Naive thymus-derived CD4-positive, alpha-beta T cell (primary cell): ENCODE measurements at regions not wholly inside any gene's neighbourhood (a gene's known extent, or its start where the extent isn't known, plus 50 kb on each side); places are given as distances from the start of the nearest gene placed in this dataset.
"Not testable (repeated sequence)": the region's sequence is repeated elsewhere in the genome, so short reads cannot be mapped to it uniquely, and the experiment has no call there.

Experiments used
- ATAC-seq: fragments of 150-1000 bp; cut with Tn5 transposase; 2 replicates; pipeline ENCODE4 v1.10.0; 2021; ENCODE audit warnings: mild to moderate bottlenecking, moderate library complexity
- CTCF ChIA-PET: fragments of 350-600 bp; sonication (Branson Sonifier 250); formaldehyde crosslinking; loops from one replicate; lab custom pipeline; 2021; ENCODE audit warnings: antibody characterized with exemption; lab: Charles Lee
- POLR2A ChIA-PET: fragments of 350-600 bp; sonication (Branson Sonifier 250); formaldehyde crosslinking; loops from one replicate; lab custom pipeline; 2021; ENCODE audit warnings: antibody characterized with exemption, inconsistent platforms; lab: Charles Lee
- DNase-seq, 9 donors: peaks; one replicate each; pipeline versions ENCODE4 v3.0.0 to v3.0.0-alpha.2; 2020 to 2022; ENCODE audit warnings: mixed read lengths in 1 of 9
- H3K27ac ChIP-seq: one replicate; pipeline ENCODE4 v1.7.0; 2013; ENCODE audit warnings: mild to moderate bottlenecking, low read depth, low read length, moderate library complexity
- H3K27me3 ChIP-seq, 2 donors: one replicate each; pipeline ENCODE4 v1.7.0; 2013; ENCODE audit warnings: low read length in 2 of 2, mild to moderate bottlenecking in 2 of 2, moderate library complexity in 2 of 2; ENCODE audit not compliant: control insufficient read depth in 2 of 2, insufficient read depth in 2 of 2
- H3K36me3 ChIP-seq, 3 experiments: 1 replicate in 2 of 3; 2 replicates in 1 of 3; pipeline ENCODE4 v1.7.0; 2013; ENCODE audit warnings: low read length in 3 of 3, mild to moderate bottlenecking in 3 of 3, moderate library complexity in 1 of 3; ENCODE audit not compliant: insufficient read depth in 3 of 3, control insufficient read depth in 2 of 3
- H3K4me1 ChIP-seq, 2 donors: one replicate each; pipeline ENCODE4 v1.7.0; 2013; ENCODE audit warnings: low read length in 2 of 2, mild to moderate bottlenecking in 2 of 2, moderate library complexity in 1 of 2; ENCODE audit not compliant: control insufficient read depth in 2 of 2, insufficient read depth in 2 of 2
- H3K4me3 ChIP-seq: 2 replicates; pipeline ENCODE4 v1.7.0; 2013; ENCODE audit warnings: mild to moderate bottlenecking, low read length
- H3K9me3 ChIP-seq, 3 experiments: 1 replicate in 2 of 3; 2 replicates in 1 of 3; pipeline ENCODE4 v1.7.0; 2013; ENCODE audit warnings: low read length in 3 of 3; ENCODE audit not compliant: control insufficient read depth in 2 of 3
- H3K27ac Mint-ChIP-seq, 9 donors: one replicate each; pipeline ENCODE4 v1.8.0; 2020 to 2022; ENCODE audit warnings: mixed read lengths in 9 of 9, mild to moderate bottlenecking in 8 of 9, moderate library complexity in 5 of 9, inconsistent platforms in 2 of 9
- H3K27me3 Mint-ChIP-seq, 5 donors: one replicate each; pipeline ENCODE4 v1.8.0; 2021 to 2022; ENCODE audit warnings: mixed read lengths in 5 of 5, mild to moderate bottlenecking in 1 of 5
- H3K36me3 Mint-ChIP-seq, 5 donors: one replicate each; pipeline ENCODE4 v1.8.0; 2020 to 2022; ENCODE audit warnings: mixed read lengths in 5 of 5, mild to moderate bottlenecking in 3 of 5, inconsistent platforms in 1 of 5
- H3K4me1 Mint-ChIP-seq, 7 donors: one replicate each; pipeline ENCODE4 v1.8.0; 2020 to 2022; ENCODE audit warnings: mixed read lengths in 7 of 7, mild to moderate bottlenecking in 3 of 7, inconsistent platforms in 1 of 7
- H3K4me3 Mint-ChIP-seq, 10 donors: one replicate each; pipeline ENCODE4 v1.8.0; 2020 to 2022; ENCODE audit warnings: mild to moderate bottlenecking in 10 of 10, mixed read lengths in 10 of 10, moderate library complexity in 6 of 10, inconsistent platforms in 2 of 10
- H3K9me3 Mint-ChIP-seq, 11 donors: one replicate each; pipeline ENCODE4 v1.8.0; 2020 to 2022; ENCODE audit warnings: mixed read lengths in 11 of 11, mild to moderate bottlenecking in 4 of 11, inconsistent platforms in 1 of 11, moderate library complexity in 1 of 11
- intact Hi-C, 2 donors: fragments of 100-400 bp; cut with micrococcal nuclease; formaldehyde crosslinking; loops; one replicate each; pipeline ENCODE4 v1.15.1; 2023

DNA sequence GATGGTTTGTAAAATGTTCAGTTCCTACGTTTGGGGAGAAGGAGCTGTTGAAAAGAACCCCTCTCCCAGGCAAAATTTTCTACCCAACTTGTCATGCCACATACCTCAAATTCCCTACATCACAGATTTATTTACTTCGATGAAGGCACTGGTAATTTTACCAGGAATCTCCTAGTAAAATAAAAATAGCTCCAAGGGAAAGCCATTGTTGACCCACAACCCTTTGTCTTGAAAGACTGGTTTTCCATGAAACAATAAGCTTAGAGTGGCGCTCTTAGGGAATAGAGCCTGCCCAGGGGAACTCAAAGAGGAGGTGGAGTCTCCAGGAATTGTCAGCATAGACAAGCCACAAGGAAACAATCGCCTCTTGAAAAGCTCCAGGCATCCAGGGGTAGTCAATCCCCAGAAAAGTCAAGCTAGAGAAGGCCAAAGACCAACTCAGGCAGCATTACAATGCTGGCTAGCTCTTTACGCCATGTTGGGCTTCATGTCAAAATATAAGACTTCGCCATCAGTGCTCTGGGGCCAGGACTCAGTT is 99.2 kb upstream of the RREB1 start:
- Histone ChIP-seq H3K27me3 (no peaks in the 10 kb centered on the region), H3K4me1 (no peaks in the 10 kb centered on the region), H3K4me3 (no peak overlapping the region), H3K36me3 (no peaks in the 10 kb centered on the region), H3K9me3 (no peaks in the 10 kb centered on the region), H3K27ac (no peak overlapping the region)
- POLR2A ChIA-PET: interaction anchor here (1.0 kb wide), 1 partner anchor 108 kb away, joined by 4 read pairs; no protein-coding TSS in a partner anchor
- Mint-ChIP-seq H3K27me3 (peaks cover 0 to 19% (median 0%) of the 10 kb centered on the region in 5 donors), H3K4me3 (no peak overlapping the region), H3K36me3 (no peaks in the 10 kb centered on the region), H3K27ac (no peak overlapping the region), H3K9me3 (peaks cover 0 to 1% (median 0%) of the 10 kb centered on the region in 11 donors), H3K4me1 (peaks cover 0 to 5% (median 0%) of the 10 kb centered on the region in 7 donors)
- intact Hi-C loops: no loop called here
- CTCF ChIA-PET: interaction anchor here (0.6 kb wide), 1 partner anchor 29 kb away, joined by 5 read pairs; no protein-coding TSS in a partner anchor
- ATAC-seq (no peak), DNase-seq (no peak)

DNA sequence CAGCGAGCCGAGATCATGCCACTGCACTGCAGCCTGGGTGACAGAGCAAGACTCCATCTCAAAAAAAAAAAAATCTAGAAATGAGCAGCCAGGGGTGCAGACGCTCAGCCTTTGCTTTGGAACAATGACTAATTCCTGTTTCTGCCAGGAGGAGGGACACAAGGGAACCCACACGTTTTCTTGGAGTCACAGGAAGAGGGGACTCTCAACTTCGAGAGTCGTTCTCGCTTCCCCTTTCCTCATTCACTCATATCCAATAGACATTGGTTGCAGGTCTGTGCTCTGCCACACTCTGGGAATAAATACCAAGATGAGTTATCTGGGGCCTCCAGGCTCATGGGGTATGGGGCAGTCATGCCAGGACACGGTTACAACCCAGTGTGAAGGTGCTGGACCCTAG is 91.5 kb upstream of the RREB1 start:
- no peak overlapping the region for H3K4me3 ChIP-seq
- H3K9me3 ChIP-seq: no peaks in the 10 kb centered on the region
- ChIA-PET CTCF (no interaction called here), POLR2A (no interaction called here)
- ATAC-seq (no peak), DNase-seq (no peak)
- no peak overlapping the region for H3K27ac ChIP-seq
- H3K4me3 Mint-ChIP-seq: no peak overlapping the region
- no peaks in the 10 kb centered on the region for H3K36me3 ChIP-seq
- H3K9me3 Mint-ChIP-seq: peaks cover 0 to 1% (median 0%) of the 10 kb centered on the region in 11 donors
- H3K4me1 Mint-ChIP-seq: peaks cover 0 to 3% (median 0%) of the 10 kb centered on the region in 7 donors
- no peak overlapping the region for H3K27ac Mint-ChIP-seq
- peaks cover 0 to 21% (median 0%) of the 10 kb centered on the region in 5 donors for H3K27me3 Mint-ChIP-seq
- H3K27me3 ChIP-seq: no peaks in the 10 kb centered on the region
- no peaks in the 10 kb centered on the region for H3K36me3 Mint-ChIP-seq
- no peaks in the 10 kb centered on the region for H3K4me1 ChIP-seq
- intact Hi-C loops: no loop called here

DNA sequence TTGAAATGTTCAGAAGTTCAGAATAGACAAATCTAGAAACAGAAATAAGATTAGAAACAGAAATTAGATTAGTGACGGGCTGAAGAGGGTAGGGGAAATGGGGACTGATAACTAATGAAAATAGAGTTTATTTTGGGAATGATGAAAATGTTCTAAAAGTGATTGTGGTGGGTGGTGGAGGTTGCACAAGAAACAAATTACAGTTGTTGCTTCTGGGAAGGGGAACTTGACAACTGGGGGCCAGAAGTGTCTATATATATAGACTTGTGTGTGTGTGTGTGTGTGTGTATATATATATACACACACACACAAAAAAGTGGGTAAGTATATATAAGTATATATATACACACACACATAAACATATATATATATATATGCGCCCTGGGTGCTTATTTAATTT is 86.5 kb upstream of the RREB1 start:
- Mint-ChIP-seq H3K9me3 (no peaks in the 10 kb centered on the region), H3K4me1 (peaks cover 0 to 6% (median 0%) of the 10 kb centered on the region in 7 donors), H3K36me3 (peaks cover 0 to 4% (median 0%) of the 10 kb centered on the region in 5 donors), H3K27ac (no peak overlapping the region), H3K4me3 (no peak overlapping the region), H3K27me3 (peaks cover 0 to 16% (median 0%) of the 10 kb centered on the region in 5 donors)
- ATAC-seq (no peak), DNase-seq (no peak)
- Histone ChIP-seq H3K27ac (no peak overlapping the region), H3K9me3 (no peaks in the 10 kb centered on the region), H3K4me3 (no peak overlapping the region), H3K36me3 (no peaks in the 10 kb centered on the region), H3K27me3 (no peaks in the 10 kb centered on the region), H3K4me1 (no peaks in the 10 kb centered on the region)
- intact Hi-C loops: no loop called here
- POLR2A ChIA-PET: no interaction called here
- CTCF ChIA-PET: no interaction called here

DNA sequence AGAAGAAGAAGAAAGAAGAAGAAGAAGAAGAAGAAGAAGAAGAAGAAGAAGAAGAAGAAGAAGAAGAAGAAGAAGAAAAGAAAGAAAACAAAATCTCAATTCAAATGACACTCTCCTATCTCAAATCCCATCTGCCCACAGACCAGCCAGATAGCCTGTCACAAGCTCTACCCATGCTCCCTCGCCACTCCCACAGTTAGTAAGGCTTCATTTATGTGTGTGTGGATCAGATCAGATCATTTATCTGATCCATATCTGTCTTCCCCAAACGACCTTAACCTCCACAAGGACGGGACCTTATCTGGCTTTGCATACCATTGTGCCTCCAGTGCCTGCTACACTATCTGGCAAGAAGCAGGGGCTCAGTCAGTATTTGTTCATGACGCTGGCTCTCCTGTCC is 81.9 kb upstream of the RREB1 start:
- Histone ChIP-seq H3K4me1 (no peaks in the 10 kb centered on the region), H3K27me3 (no peaks in the 10 kb centered on the region), H3K27ac (no peak overlapping the region), H3K4me3 (no peak overlapping the region), H3K9me3 (no peaks in the 10 kb centered on the region), H3K36me3 (no peaks in the 10 kb centered on the region)
- peaks cover 0 to 6% (median 0%) of the 10 kb centered on the region in 7 donors for H3K4me1 Mint-ChIP-seq
- H3K27ac Mint-ChIP-seq: no peak overlapping the region
- peaks cover 0 to 32% (median 0%) of the 10 kb centered on the region in 5 donors for H3K27me3 Mint-ChIP-seq
- DNase-seq (no peak), ATAC-seq (no peak)
- peaks cover 0 to 4% (median 0%) of the 10 kb centered on the region in 5 donors for H3K36me3 Mint-ChIP-seq
- POLR2A ChIA-PET: interaction anchor here (0.7 kb wide), 1 partner anchor 64 kb away, joined by 4 read pairs; no protein-coding TSS in a partner anchor
- CTCF ChIA-PET: no interaction called here
- intact Hi-C loops: no loop called here
- peaks cover 0 to 2% (median 0%) of the 10 kb centered on the region in 11 donors for H3K9me3 Mint-ChIP-seq
- no peak overlapping the region for H3K4me3 Mint-ChIP-seq

DNA sequence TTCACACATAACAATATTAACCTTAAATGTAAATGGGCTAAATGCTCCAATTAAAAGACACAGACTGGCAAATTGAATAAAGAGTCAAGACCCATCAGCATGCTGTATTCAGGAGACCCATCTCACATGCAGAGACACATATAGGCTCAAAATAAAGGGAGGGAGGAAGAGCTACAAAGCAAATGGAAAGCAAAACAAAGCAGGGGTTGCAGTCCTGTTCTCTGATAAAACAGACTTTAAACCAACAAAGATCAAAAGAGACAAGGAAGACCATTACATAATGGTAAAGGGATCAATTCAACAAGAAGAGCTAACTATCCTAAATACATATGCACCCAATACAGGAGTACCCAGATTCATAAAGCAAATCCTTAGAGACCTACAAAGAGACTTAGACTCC is 78.8 kb upstream of the RREB1 start:
- not testable (repeated sequence) for ATAC-seq

DNA sequence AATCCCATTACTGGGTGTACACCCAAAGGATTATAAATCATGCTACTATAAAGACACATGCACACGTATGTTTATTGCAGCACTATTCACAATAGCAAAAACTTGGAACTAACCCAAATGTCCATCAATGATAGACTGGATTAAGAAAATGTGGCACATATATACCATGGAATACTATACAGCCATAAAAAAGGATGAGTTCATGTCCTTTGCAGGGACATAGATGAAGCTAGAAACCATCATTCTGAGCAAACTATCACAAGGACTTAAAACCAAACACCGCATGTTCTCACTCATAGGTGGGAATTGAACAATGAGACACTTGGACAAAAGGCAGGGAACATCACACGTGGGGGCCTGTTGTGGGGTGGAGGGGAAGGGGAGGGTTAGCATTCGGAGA is 76.8 kb upstream of the RREB1 start:
- H3K36me3 ChIP-seq, ATAC-seq, H3K27ac ChIP-seq, POLR2A ChIA-PET, H3K36me3 Mint-ChIP-seq, H3K9me3 Mint-ChIP-seq, H3K4me3 ChIP-seq, H3K4me1 ChIP-seq, H3K4me1 Mint-ChIP-seq, DNase-seq, H3K27ac Mint-ChIP-seq, CTCF ChIA-PET, H3K27me3 ChIP-seq, H3K9me3 ChIP-seq, H3K4me3 Mint-ChIP-seq: not testable (repeated sequence)
- intact Hi-C loops: loop anchor here in 1 of 2 donors (10.0 kb wide), 1 partner anchor 214 kb away; no protein-coding TSS in a partner anchor
- peaks cover 0 to 44% (median 0%) of the 10 kb centered on the region in 5 donors for H3K27me3 Mint-ChIP-seq

More for the DNA sequence above, 78.8 kb upstream of the RREB1 start:
- H3K4me1 ChIP-seq, H3K9me3 Mint-ChIP-seq, H3K36me3 ChIP-seq, H3K27me3 ChIP-seq, POLR2A ChIA-PET, H3K4me3 Mint-ChIP-seq, H3K4me1 Mint-ChIP-seq, H3K27ac Mint-ChIP-seq, DNase-seq, H3K9me3 ChIP-seq, intact Hi-C loops, H3K4me3 ChIP-seq, H3K36me3 Mint-ChIP-seq, H3K27ac ChIP-seq: not testable (repeated sequence)
- CTCF ChIA-PET: interaction anchor here (0.6 kb wide), 1 partner anchor 19 kb away, joined by 4 read pairs; no protein-coding TSS in a partner anchor
- peaks cover 0 to 44% (median 0%) of the 10 kb centered on the region in 5 donors for H3K27me3 Mint-ChIP-seq

DNA sequence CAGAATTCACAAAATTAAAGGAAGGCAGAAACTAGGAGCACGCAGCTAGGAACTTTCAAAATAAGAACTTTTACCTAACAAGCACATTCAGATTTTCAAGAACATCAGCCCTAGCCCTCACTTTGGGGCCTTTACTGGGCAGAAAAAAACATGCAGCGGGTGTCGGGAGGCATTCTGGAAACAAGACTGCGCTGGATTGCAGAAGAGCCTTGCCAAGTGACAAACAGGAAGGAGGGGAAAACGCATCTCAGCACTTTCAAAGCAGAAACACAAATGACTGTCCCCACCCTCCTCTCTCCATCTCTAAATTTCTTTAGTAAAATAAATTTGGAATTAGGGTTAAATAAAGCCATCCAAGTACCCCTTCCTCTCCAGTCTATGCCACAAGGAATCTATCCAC is 74.6 kb upstream of the RREB1 start:
- Histone ChIP-seq H3K9me3 (no peaks in the 10 kb centered on the region), H3K4me1 (no peaks in the 10 kb centered on the region), H3K4me3 (no peak overlapping the region), H3K36me3 (no peaks in the 10 kb centered on the region), H3K27me3 (no peaks in the 10 kb centered on the region), H3K27ac (no peak overlapping the region)
- DNase-seq (no peak), ATAC-seq (no peak)
- Mint-ChIP-seq H3K36me3 (peaks cover 0 to 3% (median 0%) of the 10 kb centered on the region in 5 donors), H3K9me3 (peaks cover 0 to 2% (median 0%) of the 10 kb centered on the region in 11 donors), H3K4me1 (peaks cover 0 to 3% (median 0%) of the 10 kb centered on the region in 7 donors), H3K4me3 (no peak overlapping the region), H3K27me3 (peaks cover 0 to 54% (median 0%) of the 10 kb centered on the region in 5 donors), H3K27ac (no peak overlapping the region)
- ChIA-PET CTCF (no interaction called here), POLR2A (no interaction called here)
- intact Hi-C loops: loop anchor here in 1 of 2 donors (10.0 kb wide), 1 partner anchor 212 kb away; no protein-coding TSS in a partner anchor
